Panc1 (cell line): ENCODE measurements at regions not wholly inside any gene's neighbourhood (a gene's known extent, or its start where the extent isn't known, plus 50 kb on each side); places are given as distances from the start of the nearest gene placed in this dataset.

Experiments used
- ATAC-seq: fragments of 200-7000 bp; cut with Tn5 transposase; 2 replicates; pipeline ENCODE4 v1.9.1; 2020; ENCODE audit warnings: mild to moderate bottlenecking, moderate library complexity
- BruUV-seq: library from RNA; stranded (reverse); fragments of 400-500 nt; replicated peaks from 2 replicates; lab custom pipeline; 2021; lab: Mats Ljungman, UMichigan
- CTCF ChIA-PET: fragments of 300-600 bp; sonication (Branson Sonifier 250); formaldehyde crosslinking; loops from one replicate; lab custom pipeline; 2022; ENCODE audit warnings: antibody characterized with exemption; lab: Charles Lee
- POLR2A ChIA-PET: fragments of 300-600 bp; sonication (Branson Sonifier 250); formaldehyde crosslinking; loops from one replicate; lab custom pipeline; 2022; ENCODE audit warnings: antibody characterized with exemption; lab: Charles Lee
- DNase-seq: peaks from one replicate; pipeline ENCODE4 v3.0.0-alpha.2; 2010; ENCODE audit warnings: low read depth, low spot score
- H3K27ac ChIP-seq: 2 replicates; pipeline ENCODE4 v1.5.1; 2011; ENCODE audit warnings: mild to moderate bottlenecking, low read length, inconsistent platforms
- H3K27me3 ChIP-seq: fragments of 200-500 bp; sonication (Bioruptor generic); 2 replicates; pipeline ENCODE4 v1.6.0; 2014; ENCODE audit warnings: low read length, inconsistent platforms; ENCODE audit not compliant: control insufficient read depth, insufficient read depth
- H3K36me3 ChIP-seq: fragments of 200-500 bp; sonication (Bioruptor generic); 2 replicates; pipeline ENCODE4 v1.5.1; 2014; ENCODE audit warnings: inconsistent platforms, mild to moderate bottlenecking, low read length, moderate library complexity; ENCODE audit not compliant: control insufficient read depth, insufficient read depth
- H3K4me1 ChIP-seq: 2 replicates; pipeline ENCODE4 v1.5.1; 2011; ENCODE audit warnings: inconsistent platforms, mild to moderate bottlenecking, low read length, moderate library complexity; ENCODE audit not compliant: control insufficient read depth, insufficient read depth
- H3K4me3 ChIP-seq, 2 experiments: 2 replicates each; pipeline ENCODE4 v1.5.1; 2011 to 2012; ENCODE audit warnings: low read depth in 2 of 2, low read length in 2 of 2, mild to moderate bottlenecking in 2 of 2, inconsistent platforms in 1 of 2, moderate library complexity in 1 of 2
- H3K9me3 ChIP-seq: fragments of 200-500 bp; sonication (Bioruptor generic); 2 replicates; pipeline ENCODE4 v1.5.1; 2014; ENCODE audit warnings: low read depth, mild to moderate bottlenecking, inconsistent platforms, low read length, moderate library complexity; ENCODE audit not compliant: control insufficient read depth, insufficient read depth
- POLR2AphosphoS5 ChIP-seq: IDR thresholded peaks from 2 replicates; pipeline ENCODE4 v1.6.1; 2012; ENCODE audit warnings: mild to moderate bottlenecking, low read depth, low read length, moderate library complexity
- SIN3A ChIP-seq: IDR thresholded peaks from 2 replicates; pipeline ENCODE4 v1.6.1; 2012; ENCODE audit warnings: low read depth, mild to moderate bottlenecking, low read length, moderate library complexity, borderline replicate concordance; ENCODE audit not compliant: insufficient read depth
- TCF7L2 ChIP-seq: IDR thresholded peaks from 2 replicates; pipeline ENCODE4 v1.6.1; 2011; ENCODE audit warnings: mild to moderate bottlenecking, low read depth, low read length, inconsistent platforms
- in situ Hi-C: cut with HindIII; loops from 2 replicates; pipeline ENCODE4 v1.10.0; 2016; ENCODE audit warnings: low sequenced_read_pairs, low pct_unique_long_range_greater_than_20kb
- intact Hi-C: fragments of 100-400 bp; cut with micrococcal nuclease; formaldehyde crosslinking; loops from one replicate; pipeline ENCODE4 v1.10.0; 2022; ENCODE audit not compliant: unreplicated experiment
- TF ChIP-seq, protein P1 (sequence below), 2 experiments: IDR thresholded peaks; 2 replicates each; pipeline ENCODE4 v1.6.1; 2011 to 2012; ENCODE audit warnings: low read depth in 2 of 2, control low read depth in 1 of 2, low read length in 1 of 2, mild to moderate bottlenecking in 1 of 2, moderate library complexity in 1 of 2; ENCODE audit not compliant: insufficient read depth in 1 of 2
- TF ChIP-seq, protein P2 (sequence below): fragments of 450-650 bp; IDR thresholded peaks from 2 replicates; pipeline ENCODE4 v1.5.1; 2017; ENCODE audit warnings: mild to moderate bottlenecking

DNA sequence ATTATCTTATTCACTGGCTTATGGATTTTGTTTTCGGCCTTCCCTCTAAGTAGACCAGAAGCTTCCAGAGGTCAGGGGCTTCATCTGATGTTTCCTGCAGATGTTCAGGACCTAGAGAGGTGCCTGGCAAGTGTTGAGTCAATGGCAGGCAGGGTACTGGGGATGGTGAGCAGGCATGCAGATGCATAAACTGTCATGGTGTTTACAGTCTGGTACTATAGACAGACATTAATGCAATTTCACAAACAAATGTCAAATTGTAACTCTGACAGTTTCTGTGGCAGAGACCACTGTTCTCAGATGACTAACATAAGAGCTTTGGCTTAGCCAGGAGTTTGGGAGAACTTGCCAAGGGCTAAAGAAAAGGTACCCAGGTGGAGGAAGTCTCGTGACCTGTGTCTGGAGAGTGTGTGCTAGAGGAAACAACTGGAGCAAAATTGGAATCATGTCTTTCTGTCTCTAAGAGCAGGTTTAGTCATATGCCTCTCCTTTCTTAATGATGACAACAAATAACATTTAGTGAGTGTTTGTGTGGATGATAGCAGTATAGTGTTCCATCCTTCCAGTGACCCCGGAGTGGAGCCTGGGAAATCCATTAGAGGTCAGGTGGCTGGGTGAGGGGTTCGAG lies 53.7 kb upstream of the TRAK1 start:
- H3K27ac ChIP-seq = peak overlapping the region; percentile 68
- ChIA-PET POLR2A (no interaction called here), CTCF (no interaction called here)
- H3K4me1 ChIP-seq = peaks cover 48% of the 10 kb centered on the region
- intact Hi-C loops = no loop called here
- no peak for TF ChIP-seq POLR2AphosphoS5
- ATAC-seq = no peak
- no peak for DNase-seq
- no peaks in the 10 kb centered on the region for H3K27me3 ChIP-seq
- no peaks in the 10 kb centered on the region for H3K36me3 ChIP-seq
- no peak overlapping the region for H3K4me3 ChIP-seq
- no TSS peak for BruUV-seq
- no peaks in the 10 kb centered on the region for H3K9me3 ChIP-seq
- in situ Hi-C loops = no loop called here

DNA sequence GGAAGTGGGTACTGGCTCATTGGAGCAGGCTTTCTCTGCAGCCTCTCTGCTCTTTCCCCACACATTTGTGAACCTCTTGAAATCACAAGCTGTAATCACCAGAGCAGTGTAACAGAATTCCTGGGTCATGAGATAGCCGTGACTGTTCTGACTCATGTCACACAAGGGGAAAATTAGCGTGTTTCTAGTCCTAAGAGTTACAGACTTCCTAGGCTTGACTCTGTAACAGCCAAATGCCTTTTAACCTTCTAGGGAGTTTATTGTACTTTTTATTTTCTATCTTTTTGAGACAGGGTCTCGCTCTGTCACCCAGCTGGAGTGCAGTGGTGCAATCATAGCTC lies 54.7 kb upstream of the TRAK1 start:
- POLR2A ChIA-PET = no interaction called here
- ATAC-seq = peak; percentile 62

More for the DNA sequence above, 54.7 kb upstream of the TRAK1 start:
- in situ Hi-C loops = no loop called here
- Histone ChIP-seq H3K27me3 (no peaks in the 10 kb centered on the region), H3K4me1 (peaks cover 55% of the 10 kb centered on the region), H3K9me3 (no peaks in the 10 kb centered on the region), H3K27ac (peak overlapping the region; percentile 68), H3K4me3 (no peak overlapping the region), H3K36me3 (no peaks in the 10 kb centered on the region)
- intact Hi-C loops = no loop called here
- BruUV-seq = no TSS peak
- TF ChIP-seq TCF7L2 (no peak), POLR2AphosphoS5 (no peak), SIN3A (no peak)
- TF ChIP-seq, protein P1, sequence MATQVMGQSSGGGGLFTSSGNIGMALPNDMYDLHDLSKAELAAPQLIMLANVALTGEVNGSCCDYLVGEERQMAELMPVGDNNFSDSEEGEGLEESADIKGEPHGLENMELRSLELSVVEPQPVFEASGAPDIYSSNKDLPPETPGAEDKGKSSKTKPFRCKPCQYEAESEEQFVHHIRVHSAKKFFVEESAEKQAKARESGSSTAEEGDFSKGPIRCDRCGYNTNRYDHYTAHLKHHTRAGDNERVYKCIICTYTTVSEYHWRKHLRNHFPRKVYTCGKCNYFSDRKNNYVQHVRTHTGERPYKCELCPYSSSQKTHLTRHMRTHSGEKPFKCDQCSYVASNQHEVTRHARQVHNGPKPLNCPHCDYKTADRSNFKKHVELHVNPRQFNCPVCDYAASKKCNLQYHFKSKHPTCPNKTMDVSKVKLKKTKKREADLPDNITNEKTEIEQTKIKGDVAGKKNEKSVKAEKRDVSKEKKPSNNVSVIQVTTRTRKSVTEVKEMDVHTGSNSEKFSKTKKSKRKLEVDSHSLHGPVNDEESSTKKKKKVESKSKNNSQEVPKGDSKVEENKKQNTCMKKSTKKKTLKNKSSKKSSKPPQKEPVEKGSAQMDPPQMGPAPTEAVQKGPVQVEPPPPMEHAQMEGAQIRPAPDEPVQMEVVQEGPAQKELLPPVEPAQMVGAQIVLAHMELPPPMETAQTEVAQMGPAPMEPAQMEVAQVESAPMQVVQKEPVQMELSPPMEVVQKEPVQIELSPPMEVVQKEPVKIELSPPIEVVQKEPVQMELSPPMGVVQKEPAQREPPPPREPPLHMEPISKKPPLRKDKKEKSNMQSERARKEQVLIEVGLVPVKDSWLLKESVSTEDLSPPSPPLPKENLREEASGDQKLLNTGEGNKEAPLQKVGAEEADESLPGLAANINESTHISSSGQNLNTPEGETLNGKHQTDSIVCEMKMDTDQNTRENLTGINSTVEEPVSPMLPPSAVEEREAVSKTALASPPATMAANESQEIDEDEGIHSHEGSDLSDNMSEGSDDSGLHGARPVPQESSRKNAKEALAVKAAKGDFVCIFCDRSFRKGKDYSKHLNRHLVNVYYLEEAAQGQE (IDR thresholded peaks at IDR 0.05; ENCODE audit: insufficient read depth in 1 of 2, low read depth in 2 of 2, low read length in 1 of 2) = no peak
- TF ChIP-seq, protein P2, sequence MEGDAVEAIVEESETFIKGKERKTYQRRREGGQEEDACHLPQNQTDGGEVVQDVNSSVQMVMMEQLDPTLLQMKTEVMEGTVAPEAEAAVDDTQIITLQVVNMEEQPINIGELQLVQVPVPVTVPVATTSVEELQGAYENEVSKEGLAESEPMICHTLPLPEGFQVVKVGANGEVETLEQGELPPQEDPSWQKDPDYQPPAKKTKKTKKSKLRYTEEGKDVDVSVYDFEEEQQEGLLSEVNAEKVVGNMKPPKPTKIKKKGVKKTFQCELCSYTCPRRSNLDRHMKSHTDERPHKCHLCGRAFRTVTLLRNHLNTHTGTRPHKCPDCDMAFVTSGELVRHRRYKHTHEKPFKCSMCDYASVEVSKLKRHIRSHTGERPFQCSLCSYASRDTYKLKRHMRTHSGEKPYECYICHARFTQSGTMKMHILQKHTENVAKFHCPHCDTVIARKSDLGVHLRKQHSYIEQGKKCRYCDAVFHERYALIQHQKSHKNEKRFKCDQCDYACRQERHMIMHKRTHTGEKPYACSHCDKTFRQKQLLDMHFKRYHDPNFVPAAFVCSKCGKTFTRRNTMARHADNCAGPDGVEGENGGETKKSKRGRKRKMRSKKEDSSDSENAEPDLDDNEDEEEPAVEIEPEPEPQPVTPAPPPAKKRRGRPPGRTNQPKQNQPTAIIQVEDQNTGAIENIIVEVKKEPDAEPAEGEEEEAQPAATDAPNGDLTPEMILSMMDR = no peak
- CTCF ChIA-PET = no interaction called here
- peak; percentile 86 for DNase-seq
